ENCODE measurements at regions not wholly inside any gene's neighbourhood (a gene's known extent, or its start where the extent isn't known, plus 50 kb on each side); places are given as distances from the start of the nearest gene placed in this dataset.

- no TSS peak for BruUV-seq (replicated peaks)
- H3K4me2 ChIP-seq (ENCODE audit: insufficient read depth, low read length): no peak overlapping the region
- H3K36me3 ChIP-seq (ENCODE audit: control insufficient read depth in 2 of 2, extremely low read depth in 1 of 2, insufficient read depth in 2 of 2, low read length in 2 of 2): no peaks in the 10 kb centered on the region
- intact Hi-C loops (cut with micrococcal nuclease): no loop called here
- dilution Hi-C loops (cut with MboI; ENCODE audit: extremely low pct_ligation_motif_present, low sequenced_read_pairs): no loop called here
- ChIA-PET POLR2A (no interaction called here), CTCF (interaction anchor here (0.6 to 2.4 kb wide), 3 partner anchors 14 to 189 kb away, joined by 3 to 7 read pairs (median 3); no protein-coding TSS in a partner anchor)
- no peaks in the 10 kb centered on the region for H3K4me1 ChIP-seq (ENCODE audit: control insufficient read depth, extremely low read depth, insufficient read depth, low read length)
- H3K9ac ChIP-seq (replicated peaks; ENCODE audit: extremely low read depth, insufficient read depth, low read length): no peak overlapping the region
- H3K79me2 ChIP-seq (ENCODE audit: control insufficient read depth, insufficient read depth, low read length): no peaks in the 10 kb centered on the region
- no peak overlapping the region for H2AFZ ChIP-seq (ENCODE audit: low read depth, low read length)
- H3K9me1 ChIP-seq (replicated peaks; ENCODE audit: control insufficient read depth, extremely low read depth, insufficient read depth, low read length): no peaks in the 10 kb centered on the region
- H3K27ac ChIP-seq (ENCODE audit: insufficient read depth, low read depth, low read length): no peak overlapping the region
- TF ChIP-seq POLR2AphosphoS5 (IDR thresholded peaks at IDR 0.05; ENCODE audit: insufficient read depth, low read depth, low read length) (no peak), EZH2 (IDR thresholded peaks at IDR 0.05; ENCODE audit: borderline replicate concordance, low read depth, low read length, severe bottlenecking) (no peak), JUN (IDR thresholded peaks at IDR 0.05; ENCODE audit: borderline replicate concordance, insufficient read depth, insufficient read length, low read depth) (no peak), MYC (IDR thresholded peaks at IDR 0.05; ENCODE audit: low read depth, low read length) (no peak), CTCF (IDR thresholded peaks at IDR 0.05; ENCODE audit: extremely low read depth in 1 of 2, insufficient read depth in 1 of 2, low read depth in 1 of 2, low read length in 2 of 2) (no peak), MAX (IDR thresholded peaks at IDR 0.05; ENCODE audit: insufficient read depth, insufficient read length) (no peak), POLR2A (IDR thresholded peaks at IDR 0.05; ENCODE audit: low read depth, low read length) (no peak), FOS (IDR thresholded peaks at IDR 0.05; ENCODE audit: borderline replicate concordance, insufficient read depth, low read length) (no peak), GATA2 (IDR thresholded peaks at IDR 0.05; ENCODE audit: insufficient read depth, insufficient read length, low read depth, low read length) (no peak)
- H3K9me3 ChIP-seq (replicated peaks; ENCODE audit: control insufficient read depth, insufficient read depth, low read length): no peaks in the 10 kb centered on the region
- H4K20me1 ChIP-seq (replicated peaks; ENCODE audit: control insufficient read depth, extremely low read depth, insufficient read depth, low read length): no peaks in the 10 kb centered on the region
- FAIRE-seq: no peak
- no peak overlapping the region for H3K4me3 ChIP-seq (replicated peaks in 1 of 3; ENCODE audit: insufficient read depth in 1 of 3, low read depth in 1 of 3, low read length in 3 of 3)
- no peaks in the 10 kb centered on the region for H3K27me3 ChIP-seq (ENCODE audit: control insufficient read depth in 2 of 2, insufficient read depth in 2 of 2, low read length in 2 of 2)
- no peak for DNase-seq (ENCODE audit: low read depth, low spot score)
Observed at GRCh38 chr13:24039621-24040475, 120.7 kb upstream of the SPATA13 start.

All from endothelial cell of umbilical vein (primary cell).